ENCODE measurements at regions not wholly inside any gene's neighbourhood (a gene's known extent, or its start where the extent isn't known, plus 50 kb on each side); places are given as distances from the start of the nearest gene placed in this dataset.

DNA sequence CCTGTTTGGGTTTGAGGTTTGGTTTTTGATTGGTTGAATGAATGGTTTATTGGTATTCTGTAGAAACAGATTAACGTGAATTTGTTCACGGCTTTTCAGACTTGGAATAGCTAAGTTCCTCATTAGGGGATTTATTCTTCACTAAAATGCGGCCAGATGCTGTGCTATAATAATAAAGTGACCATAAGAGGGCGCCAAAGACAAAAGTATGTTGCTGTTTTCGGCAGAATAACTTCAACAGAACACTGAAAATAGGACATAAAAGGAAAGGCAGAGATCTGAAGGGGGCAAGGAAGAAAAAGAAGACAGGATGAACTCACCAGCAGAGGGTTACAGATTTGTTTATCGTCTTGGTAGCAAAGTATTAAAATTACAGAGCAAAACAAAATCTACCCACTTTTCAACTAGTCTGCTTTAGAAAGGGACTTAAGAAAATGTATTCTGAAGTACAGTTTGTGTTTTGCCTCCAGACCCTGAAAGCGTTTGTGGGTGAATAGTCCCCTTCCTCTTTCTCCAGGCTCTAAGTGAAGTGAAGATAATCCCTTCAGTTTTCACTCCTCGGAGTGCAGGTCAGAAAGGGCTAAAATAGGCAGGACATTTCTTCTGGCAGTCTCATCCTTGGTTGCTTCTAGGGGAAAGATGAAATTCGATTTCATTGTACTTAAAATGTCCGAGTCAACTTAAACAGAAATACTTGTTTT, 147.6 kb downstream of the IL20RB start:
- 12 to 14% (median 13%) methylated on average over 10 of the region's 10 CpGs for WGBS, 4 donors
- peaks cover 0 to under 1% (median 0%) of the 10 kb centered on the region in 12 donors for H3K9me3 ChIP-seq
- DNase-seq (peak in 1 of 5 donors; percentile 13), ATAC-seq (peak; percentile 39 to 70 (median 54))
- no peak overlapping the region for H3K27ac ChIP-seq
- H3K36me3 ChIP-seq, result no peaks in the 10 kb centered on the region
- peaks cover 0 to 30% (median 6%) of the 10 kb centered on the region in 9 donors for H3K27me3 ChIP-seq
- no peak overlapping the region for H3K4me3 ChIP-seq
- intact Hi-C loops (cut with DNase I), result loop anchor here (2.0 to 10.0 kb wide), 12 partner anchors 71 to 949 kb away; no protein-coding TSS in a partner anchor
- TF ChIP-seq POLR2A (IDR thresholded peaks at IDR 0.05), result no peak
- TF ChIP-seq, protein P1, sequence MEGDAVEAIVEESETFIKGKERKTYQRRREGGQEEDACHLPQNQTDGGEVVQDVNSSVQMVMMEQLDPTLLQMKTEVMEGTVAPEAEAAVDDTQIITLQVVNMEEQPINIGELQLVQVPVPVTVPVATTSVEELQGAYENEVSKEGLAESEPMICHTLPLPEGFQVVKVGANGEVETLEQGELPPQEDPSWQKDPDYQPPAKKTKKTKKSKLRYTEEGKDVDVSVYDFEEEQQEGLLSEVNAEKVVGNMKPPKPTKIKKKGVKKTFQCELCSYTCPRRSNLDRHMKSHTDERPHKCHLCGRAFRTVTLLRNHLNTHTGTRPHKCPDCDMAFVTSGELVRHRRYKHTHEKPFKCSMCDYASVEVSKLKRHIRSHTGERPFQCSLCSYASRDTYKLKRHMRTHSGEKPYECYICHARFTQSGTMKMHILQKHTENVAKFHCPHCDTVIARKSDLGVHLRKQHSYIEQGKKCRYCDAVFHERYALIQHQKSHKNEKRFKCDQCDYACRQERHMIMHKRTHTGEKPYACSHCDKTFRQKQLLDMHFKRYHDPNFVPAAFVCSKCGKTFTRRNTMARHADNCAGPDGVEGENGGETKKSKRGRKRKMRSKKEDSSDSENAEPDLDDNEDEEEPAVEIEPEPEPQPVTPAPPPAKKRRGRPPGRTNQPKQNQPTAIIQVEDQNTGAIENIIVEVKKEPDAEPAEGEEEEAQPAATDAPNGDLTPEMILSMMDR (IDR thresholded peaks at IDR 0.05), result peak; percentile 48 to 77 (median 66)
- H3K4me1 ChIP-seq, result peaks cover 0 to 3% (median 0%) of the 10 kb centered on the region in 12 donors

DNA sequence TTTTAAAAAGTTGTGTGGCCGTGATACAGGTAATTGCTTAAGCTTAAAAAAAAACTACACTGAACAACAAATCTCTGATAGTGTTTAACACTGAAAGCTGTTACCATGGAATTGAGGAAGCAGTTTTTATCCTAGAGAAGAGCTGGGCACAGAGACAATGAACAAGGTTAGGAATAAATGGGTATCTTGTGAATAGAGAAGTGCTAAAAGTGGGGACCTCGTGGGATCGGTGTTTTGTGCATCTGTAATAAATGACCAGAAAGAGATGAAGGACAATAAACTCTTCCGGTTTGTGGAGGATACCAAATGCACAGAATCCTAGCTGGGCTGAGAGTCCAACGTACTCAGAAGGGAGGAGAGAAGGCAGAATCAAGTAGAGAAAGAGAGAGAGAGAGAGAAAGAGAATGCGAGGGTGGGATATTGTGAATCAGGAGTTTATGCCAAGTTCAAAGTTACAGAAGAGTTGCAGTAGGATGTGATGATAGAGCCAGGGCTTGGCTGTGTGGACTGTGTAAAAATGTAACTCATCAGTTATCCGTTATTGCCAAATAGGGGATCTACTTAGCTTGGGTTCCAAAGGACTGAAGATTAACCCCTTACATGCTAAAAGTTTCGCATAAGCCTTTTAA, 148.9 kb downstream of the IL20RB start:
- no peak for ATAC-seq
- DNase-seq, result no peak
- peaks cover 0 to 3% (median 0%) of the 10 kb centered on the region in 12 donors for H3K4me1 ChIP-seq
- 53 to 58% (median 54%) methylated on average over 8 of the region's 8 CpGs for WGBS, 4 donors
- no peaks in the 10 kb centered on the region for H3K9me3 ChIP-seq
- intact Hi-C loops (cut with DNase I), result loop anchor here (1.0 to 10.0 kb wide), 11 partner anchors 72 to 948 kb away; no protein-coding TSS in a partner anchor
- H3K36me3 ChIP-seq, result no peaks in the 10 kb centered on the region
- TF ChIP-seq POLR2A (IDR thresholded peaks at IDR 0.05), result no peak
- TF ChIP-seq, protein P1 (IDR thresholded peaks at IDR 0.05), result no peak
- no peak overlapping the region for H3K4me3 ChIP-seq
- H3K27me3 ChIP-seq, result peaks cover 0 to 30% (median 6%) of the 10 kb centered on the region in 9 donors
- no peak overlapping the region for H3K27ac ChIP-seq

DNA sequence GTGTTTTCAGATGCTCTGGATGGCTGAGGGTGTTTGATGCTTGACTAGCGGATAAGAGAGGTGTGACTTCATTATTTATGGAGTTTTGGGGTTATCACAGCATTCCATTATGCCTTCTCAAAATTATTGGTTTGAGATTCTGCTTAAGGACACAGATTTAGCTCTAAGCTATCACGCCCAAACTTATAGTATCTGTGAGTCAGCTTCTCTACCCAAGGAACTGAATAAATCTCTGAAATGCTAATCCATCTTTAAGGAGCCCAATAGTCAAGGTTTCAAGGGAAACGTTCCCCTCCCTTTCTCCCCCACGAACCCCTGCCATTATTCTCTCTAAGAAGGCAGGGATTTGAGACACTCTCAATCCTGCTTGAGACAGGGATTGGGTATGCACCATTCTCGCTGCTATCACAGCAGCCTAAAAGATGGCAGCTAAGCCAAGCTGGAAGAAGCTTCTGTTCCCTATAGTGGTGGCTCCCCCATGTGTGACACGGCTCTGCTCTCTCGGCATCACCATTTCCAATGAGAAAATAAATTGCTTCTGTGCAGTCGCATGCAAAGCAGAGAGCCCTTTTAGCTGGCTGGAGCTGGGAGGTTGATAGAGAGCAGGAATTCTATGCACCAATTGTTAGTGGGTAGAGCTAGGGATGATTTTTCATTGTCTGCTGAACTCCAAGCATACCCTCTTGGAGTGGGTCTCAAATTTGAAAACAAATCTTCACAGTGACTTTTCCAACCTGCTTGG, 151.1 kb downstream of the IL20RB start:
- intact Hi-C loops (cut with DNase I), result loop anchor here (5.0 to 10.0 kb wide), 10 partner anchors 74 to 946 kb away; no protein-coding TSS in a partner anchor
- TF ChIP-seq, protein P1 (IDR thresholded peaks at IDR 0.05), result no peak
- TF ChIP-seq POLR2A (IDR thresholded peaks at IDR 0.05), result no peak
- Histone ChIP-seq H3K9me3 (no peaks in the 10 kb centered on the region), H3K4me1 (peaks cover 0 to 3% (median 0%) of the 10 kb centered on the region in 12 donors), H3K27me3 (peaks cover 0 to 30% (median 6%) of the 10 kb centered on the region in 9 donors), H3K4me3 (no peak overlapping the region), H3K36me3 (no peaks in the 10 kb centered on the region), H3K27ac (no peak overlapping the region)
- no peak for ATAC-seq
- WGBS, 4 donors, result 64 to 73% (median 67%) methylated on average over 8 of the region's 8 CpGs
- no peak for DNase-seq
